HUDEP-2 (cell line): ENCODE measurements at regions not wholly inside any gene's neighbourhood (a gene's known extent, or its start where the extent isn't known, plus 50 kb on each side); places are given as distances from the start of the nearest gene placed in this dataset.
A peak's percentile ranks its signal among the peaks of the same experiment; 100 is the strongest.
"Not testable (repeated sequence)": the region's sequence is repeated elsewhere in the genome, so short reads cannot be mapped to it uniquely, and the experiment has no call there.

Source experiments
- DNase-seq, 76 experiments: peaks; one replicate each; lab custom pipeline; 2025; ENCODE audit not compliant: unreplicated experiment in 76 of 76; lab: John Stamatoyannopoulos, UW

- not testable (repeated sequence) for DNase-seq
Measured at GRCh38 chr3:125790312-125790711, 178.7 kb upstream of the ROPN1B start.

- DNase-seq: not testable (repeated sequence)
Measured at GRCh38 chr3:125791021-125791420, 178.0 kb upstream of the ROPN1B start.

- DNase-seq: not testable (repeated sequence)
Measured at GRCh38 chr3:125810010-125810409, 159.0 kb upstream of the ROPN1B start.

GRCh38 chr3:125822175-125822574, 146.8 kb upstream of the ROPN1B start:
- DNase-seq: not testable (repeated sequence)

- not testable (repeated sequence) for DNase-seq
Measured at GRCh38 chr3:125831005-125831750, 137.8 kb upstream of the ROPN1B start.

GRCh38 chr3:125835562-125835961, 133.4 kb upstream of the ROPN1B start:
- DNase-seq: not testable (repeated sequence)

- DNase-seq: not testable (repeated sequence)
Measured at GRCh38 chr3:125836011-125836551, 132.9 kb upstream of the ROPN1B start.

- DNase-seq: not testable (repeated sequence)
Measured at GRCh38 chr3:125836786-125837185, 132.2 kb upstream of the ROPN1B start.

GRCh38 chr3:125838857-125839256, 130.1 kb upstream of the ROPN1B start:
- DNase-seq: not testable (repeated sequence)

GRCh38 chr3:125840465-125840864, 128.5 kb upstream of the ROPN1B start:
- not testable (repeated sequence) for DNase-seq

GRCh38 chr3:125847966-125848365, 121.0 kb upstream of the ROPN1B start:
- not testable (repeated sequence) for DNase-seq

GRCh38 chr3:125855006-125855405, 114.0 kb upstream of the ROPN1B start:
- not testable (repeated sequence) for DNase-seq

- not testable (repeated sequence) for DNase-seq
Measured at GRCh38 chr3:125860547-125860946, 108.4 kb upstream of the ROPN1B start.

GRCh38 chr3:125862841-125863254, 106.1 kb upstream of the ROPN1B start:
- DNase-seq: not testable (repeated sequence)

- DNase-seq: peak in 2 of 76 experiments; percentile 2 to 11
Measured at GRCh38 chr3:125864532-125864931, 104.4 kb upstream of the ROPN1B start.

GRCh38 chr3:125886006-125886405, 83.0 kb upstream of the ROPN1B start:
- DNase-seq: not testable (repeated sequence)

GRCh38 chr3:125899181-125899580, 69.8 kb upstream of the ROPN1B start:
- not testable (repeated sequence) for DNase-seq

- DNase-seq: not testable (repeated sequence)
Measured at GRCh38 chr3:125901473-125901872, 67.5 kb upstream of the ROPN1B start.

- not testable (repeated sequence) for DNase-seq
Measured at GRCh38 chr3:125903780-125904455, 65.1 kb upstream of the ROPN1B start.

GRCh38 chr3:125907279-125907678, 61.7 kb upstream of the ROPN1B start:
- DNase-seq: not testable (repeated sequence)

GRCh38 chr3:125910851-125911250, 58.1 kb upstream of the ROPN1B start:
- not testable (repeated sequence) for DNase-seq
